ENCODE measurements at regions not wholly inside any gene's neighbourhood (a gene's known extent, or its start where the extent isn't known, plus 50 kb on each side); places are given as distances from the start of the nearest gene placed in this dataset.

- CTCF ChIA-PET, result no interaction called here
- H3K4me1 ChIP-seq (ENCODE audit: control insufficient read depth, insufficient read depth, low read length), result no peaks in the 10 kb centered on the region
- POLR2A ChIA-PET, result no interaction called here
- ATAC-seq (no peak), DNase-seq (ENCODE audit: low read depth, low spot score) (no peak)
- H3K27ac ChIP-seq (ENCODE audit: low read length), result no peak overlapping the region
- no peaks in the 10 kb centered on the region for H3K27me3 ChIP-seq (ENCODE audit: control insufficient read depth, insufficient read depth, low read length)
- no peaks in the 10 kb centered on the region for H3K9me3 ChIP-seq (ENCODE audit: control insufficient read depth, insufficient read depth, low read depth, low read length)
- intact Hi-C loops (cut with micrococcal nuclease; ENCODE audit: unreplicated experiment) (no loop called here), in situ Hi-C loops (cut with HindIII; ENCODE audit: low pct_unique_long_range_greater_than_20kb, low sequenced_read_pairs) (no loop called here)
- no peak for TF ChIP-seq SIN3A (IDR thresholded peaks at IDR 0.05; ENCODE audit: borderline replicate concordance, insufficient read depth, low read depth, low read length)
- H3K36me3 ChIP-seq (ENCODE audit: control insufficient read depth, insufficient read depth, low read length), result no peaks in the 10 kb centered on the region
- no peak overlapping the region for H3K4me3 ChIP-seq (ENCODE audit: low read depth in 2 of 2, low read length in 2 of 2)
- BruUV-seq (replicated peaks), result no TSS peak
Measured at GRCh38 chr10:109698086-109698485, 225.2 kb downstream of the XPNPEP1 start.

- no peaks in the 10 kb centered on the region for H3K27me3 ChIP-seq (ENCODE audit: control insufficient read depth, insufficient read depth, low read length)
- intact Hi-C loops (cut with micrococcal nuclease; ENCODE audit: unreplicated experiment), result no loop called here
- TF ChIP-seq POLR2AphosphoS5 (IDR thresholded peaks at IDR 0.05; ENCODE audit: low read depth, low read length) (no peak), TCF7L2 (IDR thresholded peaks at IDR 0.05; ENCODE audit: low read depth, low read length) (no peak), SIN3A (IDR thresholded peaks at IDR 0.05; ENCODE audit: borderline replicate concordance, insufficient read depth, low read depth, low read length) (no peak), CTCF (IDR thresholded peaks at IDR 0.05) (no peak), REST (IDR thresholded peaks at IDR 0.05; ENCODE audit: insufficient read depth in 1 of 2, low read depth in 2 of 2, low read length in 1 of 2) (no peak)
- no peak overlapping the region for H3K27ac ChIP-seq (ENCODE audit: low read length)
- H3K36me3 ChIP-seq (ENCODE audit: control insufficient read depth, insufficient read depth, low read length), result no peaks in the 10 kb centered on the region
- in situ Hi-C loops (cut with HindIII; ENCODE audit: low pct_unique_long_range_greater_than_20kb, low sequenced_read_pairs), result no loop called here
- DNase-seq (ENCODE audit: low read depth, low spot score) (no peak), ATAC-seq (no peak)
- BruUV-seq (replicated peaks), result no TSS peak
- H3K4me1 ChIP-seq (ENCODE audit: control insufficient read depth, insufficient read depth, low read length), result no peaks in the 10 kb centered on the region
- ChIA-PET CTCF (no interaction called here), POLR2A (no interaction called here)
- no peaks in the 10 kb centered on the region for H3K9me3 ChIP-seq (ENCODE audit: control insufficient read depth, insufficient read depth, low read depth, low read length)
- no peak overlapping the region for H3K4me3 ChIP-seq (ENCODE audit: low read depth in 2 of 2, low read length in 2 of 2)
Measured at GRCh38 chr10:109696981-109697775, 226.1 kb downstream of the XPNPEP1 start.

GRCh38 chr10:109696462-109696861 lies 226.8 kb downstream of the XPNPEP1 start:
- intact Hi-C loops (cut with micrococcal nuclease; ENCODE audit: unreplicated experiment), result no loop called here
- no peaks in the 10 kb centered on the region for H3K27me3 ChIP-seq (ENCODE audit: control insufficient read depth, insufficient read depth, low read length)
- no peaks in the 10 kb centered on the region for H3K9me3 ChIP-seq (ENCODE audit: control insufficient read depth, insufficient read depth, low read depth, low read length)
- no peak for ATAC-seq
- no peak overlapping the region for H3K27ac ChIP-seq (ENCODE audit: low read length)
- ChIA-PET POLR2A (no interaction called here), CTCF (no interaction called here)
- DNase-seq (ENCODE audit: low read depth, low spot score), result no peak
- in situ Hi-C loops (cut with HindIII; ENCODE audit: low pct_unique_long_range_greater_than_20kb, low sequenced_read_pairs), result no loop called here
- BruUV-seq (replicated peaks), result no TSS peak
- no peak overlapping the region for H3K4me3 ChIP-seq (ENCODE audit: low read depth in 2 of 2, low read length in 2 of 2)
- H3K36me3 ChIP-seq (ENCODE audit: control insufficient read depth, insufficient read depth, low read length), result no peaks in the 10 kb centered on the region
- TF ChIP-seq TCF7L2 (IDR thresholded peaks at IDR 0.05; ENCODE audit: low read depth, low read length), result no peak
- no peak for TF ChIP-seq SIN3A (IDR thresholded peaks at IDR 0.05; ENCODE audit: borderline replicate concordance, insufficient read depth, low read depth, low read length)
- no peaks in the 10 kb centered on the region for H3K4me1 ChIP-seq (ENCODE audit: control insufficient read depth, insufficient read depth, low read length)

Measured in Panc1 (cell line).